ENCODE measurements at regions not wholly inside any gene's neighbourhood (a gene's known extent, or its start where the extent isn't known, plus 50 kb on each side); places are given as distances from the start of the nearest gene placed in this dataset.
"Not testable (repeated sequence)": the region's sequence is repeated elsewhere in the genome, so short reads cannot be mapped to it uniquely, and the experiment has no call there.

- no peak for DNase-seq
Observed at GRCh38 chr3:5644773-5645670, 457.5 kb downstream of the EDEM1 start.

GRCh38 chr3:5645692-5646410 lies 458.3 kb downstream of the EDEM1 start:
- DNase-seq = no peak

- no peak for DNase-seq
Observed at GRCh38 chr3:5650303-5650702, 462.8 kb downstream of the EDEM1 start.

- no peak for DNase-seq
Observed at GRCh38 chr3:5651351-5651750, 463.8 kb downstream of the EDEM1 start.

GRCh38 chr3:5653426-5654143 lies 466.1 kb downstream of the EDEM1 start:
- no peak for DNase-seq

GRCh38 chr3:5657106-5657505 lies 469.6 kb downstream of the EDEM1 start:
- no peak for DNase-seq

- no peak for DNase-seq
Observed at GRCh38 chr3:5663601-5664000, 476.1 kb downstream of the EDEM1 start.

- no peak for DNase-seq
Observed at GRCh38 chr3:5666455-5666854, 478.9 kb downstream of the EDEM1 start.

GRCh38 chr3:5673521-5673920 lies 486.0 kb downstream of the EDEM1 start:
- no peak for DNase-seq

- no peak for DNase-seq
Observed at GRCh38 chr3:5675319-5675718, 487.8 kb downstream of the EDEM1 start.

- DNase-seq = no peak
Observed at GRCh38 chr3:5677555-5677954, 490.0 kb downstream of the EDEM1 start.

- DNase-seq = no peak
Observed at GRCh38 chr3:5678248-5678647, 490.7 kb downstream of the EDEM1 start.

- DNase-seq = no peak
Observed at GRCh38 chr3:5678844-5679243, 491.3 kb downstream of the EDEM1 start.

GRCh38 chr3:5687230-5687629 lies 499.7 kb downstream of the EDEM1 start:
- DNase-seq = no peak

- no peak for DNase-seq
Observed at GRCh38 chr3:5690490-5690889, 503.0 kb downstream of the EDEM1 start.

- no peak for DNase-seq
Observed at GRCh38 chr3:5690904-5691532, 503.5 kb downstream of the EDEM1 start.

- no peak for DNase-seq
Observed at GRCh38 chr3:5692446-5692845, 504.9 kb downstream of the EDEM1 start.

- no peak for DNase-seq
Observed at GRCh38 chr3:5694266-5694665, 506.8 kb downstream of the EDEM1 start.

GRCh38 chr3:5698851-5699250 lies 511.3 kb downstream of the EDEM1 start:
- no peak for DNase-seq

GRCh38 chr3:5699313-5699712 lies 511.8 kb downstream of the EDEM1 start:
- no peak for DNase-seq

- no peak for DNase-seq
Observed at GRCh38 chr3:5699811-5700210, 512.3 kb downstream of the EDEM1 start.

GRCh38 chr3:5701005-5701404 lies 513.5 kb downstream of the EDEM1 start:
- not testable (repeated sequence) for DNase-seq

GRCh38 chr3:5707794-5708193 lies 520.3 kb downstream of the EDEM1 start:
- no peak for DNase-seq
